ENCODE measurements at regions not wholly inside any gene's neighbourhood (a gene's known extent, or its start where the extent isn't known, plus 50 kb on each side); places are given as distances from the start of the nearest gene placed in this dataset.
"Not testable (repeated sequence)": the region's sequence is repeated elsewhere in the genome, so short reads cannot be mapped to it uniquely, and the experiment has no call there.

- H3K4me3 ChIP-seq (ENCODE audit: low read length): no peak overlapping the region
- no peaks in the 10 kb centered on the region for H3K36me3 ChIP-seq (ENCODE audit: control insufficient read depth, insufficient read depth, low read length)
- no peak overlapping the region for H3K9ac ChIP-seq (ENCODE audit: low read length)
- H3K27me3 ChIP-seq (ENCODE audit: control insufficient read depth, insufficient read depth, low read length): no peaks in the 10 kb centered on the region
- no peaks in the 10 kb centered on the region for H3K4me1 ChIP-seq (ENCODE audit: control insufficient read depth, insufficient read depth, low read length)
- H3K27ac ChIP-seq (ENCODE audit: low read depth, low read length): no peak overlapping the region
These were observed 89.9 kb upstream of the SLC1A4 start for GRCh38 chr2:64899081-64899865.

GRCh38 chr2:64899876-64900275 is 89.3 kb upstream of the SLC1A4 start:
- not testable (repeated sequence) for H3K4me3 ChIP-seq (ENCODE audit: low read length); H3K4me1 ChIP-seq (ENCODE audit: control insufficient read depth, insufficient read depth, low read length); H3K36me3 ChIP-seq (ENCODE audit: control insufficient read depth, insufficient read depth, low read length); H3K27ac ChIP-seq (ENCODE audit: low read depth, low read length); H3K9ac ChIP-seq (ENCODE audit: low read length); H3K27me3 ChIP-seq (ENCODE audit: control insufficient read depth, insufficient read depth, low read length)

DNA sequence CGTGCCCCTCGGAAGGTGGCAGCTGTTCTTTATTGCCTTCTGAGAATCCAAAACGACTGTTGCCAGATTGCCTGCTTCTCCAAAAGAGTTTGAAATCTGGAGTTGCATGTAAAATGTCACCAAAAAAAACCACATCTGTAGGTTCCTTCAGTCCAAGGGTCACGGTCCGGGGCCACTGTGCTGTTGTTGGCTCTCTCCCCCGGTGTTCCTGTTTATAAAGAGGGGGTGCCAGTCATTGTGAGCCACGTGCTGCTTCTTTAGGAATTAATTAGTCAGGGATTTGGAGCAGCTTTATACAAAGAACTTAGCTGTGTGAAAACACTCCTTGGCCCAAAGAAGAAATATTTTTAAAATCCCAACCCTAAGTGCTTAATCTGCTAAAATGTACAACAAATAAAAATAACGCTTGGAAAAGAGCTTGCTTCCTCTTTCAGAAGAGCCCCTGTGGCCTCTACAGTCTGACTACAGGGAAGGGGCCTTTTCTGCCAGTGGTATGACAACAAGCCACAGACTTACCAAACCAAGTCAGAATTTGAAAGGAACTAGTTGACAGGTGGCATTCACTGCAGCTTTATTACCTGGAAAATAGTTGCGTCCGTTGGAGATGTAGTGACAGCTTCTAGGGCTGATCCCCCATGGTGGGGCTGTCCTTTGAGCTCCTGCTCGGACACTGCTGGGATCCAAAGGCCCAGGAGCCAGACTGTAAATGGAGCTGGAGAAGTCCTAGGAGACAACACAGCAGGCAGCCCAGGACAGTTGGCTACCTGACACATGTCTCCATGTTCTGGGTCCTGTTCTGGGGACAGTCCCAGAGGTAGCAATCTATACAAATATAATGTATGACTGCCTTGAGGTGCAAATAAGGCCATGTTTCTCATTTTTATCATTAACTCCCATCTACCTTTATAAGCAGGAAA is 84.5 kb upstream of the SLC1A4 start:
- no peaks in the 10 kb centered on the region for H3K36me3 ChIP-seq (ENCODE audit: control insufficient read depth, insufficient read depth, low read length)
- no peaks in the 10 kb centered on the region for H3K27me3 ChIP-seq (ENCODE audit: control insufficient read depth, insufficient read depth, low read length)
- no peaks in the 10 kb centered on the region for H3K4me1 ChIP-seq (ENCODE audit: control insufficient read depth, insufficient read depth, low read length)
- no peak overlapping the region for H3K4me3 ChIP-seq (ENCODE audit: low read length)
- no peak overlapping the region for H3K27ac ChIP-seq (ENCODE audit: low read depth, low read length)
- no peak overlapping the region for H3K9ac ChIP-seq (ENCODE audit: low read length)

GRCh38 chr2:64905338-64906024 is 83.7 kb upstream of the SLC1A4 start:
- Histone ChIP-seq H3K27me3 (ENCODE audit: control insufficient read depth, insufficient read depth, low read length) (no peaks in the 10 kb centered on the region), H3K9ac (ENCODE audit: low read length) (no peak overlapping the region), H3K27ac (ENCODE audit: low read depth, low read length) (no peak overlapping the region), H3K4me3 (ENCODE audit: low read length) (no peak overlapping the region), H3K36me3 (ENCODE audit: control insufficient read depth, insufficient read depth, low read length) (no peaks in the 10 kb centered on the region), H3K4me1 (ENCODE audit: control insufficient read depth, insufficient read depth, low read length) (no peaks in the 10 kb centered on the region)

- no peak overlapping the region for H3K9ac ChIP-seq (ENCODE audit: low read length)
- H3K4me1 ChIP-seq (ENCODE audit: control insufficient read depth, insufficient read depth, low read length): no peaks in the 10 kb centered on the region
- no peak overlapping the region for H3K4me3 ChIP-seq (ENCODE audit: low read length)
- H3K36me3 ChIP-seq (ENCODE audit: control insufficient read depth, insufficient read depth, low read length): no peaks in the 10 kb centered on the region
- H3K27ac ChIP-seq (ENCODE audit: low read depth, low read length): no peak overlapping the region
- no peaks in the 10 kb centered on the region for H3K27me3 ChIP-seq (ENCODE audit: control insufficient read depth, insufficient read depth, low read length)
These were observed 82.2 kb upstream of the SLC1A4 start for GRCh38 chr2:64906853-64907536.

DNA sequence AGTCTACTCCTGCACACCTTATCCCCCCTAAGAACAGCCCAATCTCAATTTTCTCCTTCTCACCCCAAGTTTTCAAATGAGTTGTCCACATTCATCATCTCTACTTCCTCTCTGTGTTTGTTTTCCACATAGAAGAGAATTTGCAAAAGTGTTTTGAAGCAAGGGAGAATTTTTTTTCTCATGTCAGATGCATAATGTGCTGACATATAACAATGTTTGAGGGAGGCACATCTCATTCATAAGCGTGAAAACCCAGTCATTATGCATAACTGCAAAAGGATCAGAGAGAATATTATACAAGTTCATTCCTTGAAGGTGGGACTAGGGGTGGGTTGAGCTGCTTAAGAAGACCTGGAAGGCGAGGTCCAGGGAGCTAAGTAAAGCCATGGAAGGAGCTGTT is 80.8 kb upstream of the SLC1A4 start:
- H3K9ac ChIP-seq (ENCODE audit: low read length): no peak overlapping the region
- no peaks in the 10 kb centered on the region for H3K27me3 ChIP-seq (ENCODE audit: control insufficient read depth, insufficient read depth, low read length)
- no peaks in the 10 kb centered on the region for H3K36me3 ChIP-seq (ENCODE audit: control insufficient read depth, insufficient read depth, low read length)
- H3K4me1 ChIP-seq (ENCODE audit: control insufficient read depth, insufficient read depth, low read length): no peaks in the 10 kb centered on the region
- H3K4me3 ChIP-seq (ENCODE audit: low read length): no peak overlapping the region
- H3K27ac ChIP-seq (ENCODE audit: low read depth, low read length): no peak overlapping the region

DNA sequence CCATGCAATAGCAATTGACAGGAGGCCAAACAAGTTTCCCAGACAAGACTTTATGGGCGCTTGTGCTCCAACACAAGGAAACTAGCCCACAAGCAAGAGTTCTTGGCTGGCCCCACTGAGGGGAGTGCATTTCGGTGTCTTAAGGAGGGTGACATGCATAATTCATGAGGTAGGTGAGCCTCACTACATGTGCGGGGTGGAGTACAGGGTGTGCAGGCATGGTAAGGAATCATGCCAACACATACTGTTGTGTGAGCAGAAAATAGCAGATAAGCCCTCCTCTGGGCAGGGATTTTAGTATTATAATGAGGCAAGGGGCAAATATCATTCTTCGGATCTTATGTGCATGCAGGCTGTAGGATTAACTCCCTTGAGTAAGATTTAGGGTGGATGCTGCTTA is 78.7 kb upstream of the SLC1A4 start:
- no peak overlapping the region for H3K9ac ChIP-seq (ENCODE audit: low read length)
- no peak overlapping the region for H3K4me3 ChIP-seq (ENCODE audit: low read length)
- no peaks in the 10 kb centered on the region for H3K36me3 ChIP-seq (ENCODE audit: control insufficient read depth, insufficient read depth, low read length)
- H3K4me1 ChIP-seq (ENCODE audit: control insufficient read depth, insufficient read depth, low read length): no peaks in the 10 kb centered on the region
- no peaks in the 10 kb centered on the region for H3K27me3 ChIP-seq (ENCODE audit: control insufficient read depth, insufficient read depth, low read length)
- H3K27ac ChIP-seq (ENCODE audit: low read depth, low read length): no peak overlapping the region

DNA sequence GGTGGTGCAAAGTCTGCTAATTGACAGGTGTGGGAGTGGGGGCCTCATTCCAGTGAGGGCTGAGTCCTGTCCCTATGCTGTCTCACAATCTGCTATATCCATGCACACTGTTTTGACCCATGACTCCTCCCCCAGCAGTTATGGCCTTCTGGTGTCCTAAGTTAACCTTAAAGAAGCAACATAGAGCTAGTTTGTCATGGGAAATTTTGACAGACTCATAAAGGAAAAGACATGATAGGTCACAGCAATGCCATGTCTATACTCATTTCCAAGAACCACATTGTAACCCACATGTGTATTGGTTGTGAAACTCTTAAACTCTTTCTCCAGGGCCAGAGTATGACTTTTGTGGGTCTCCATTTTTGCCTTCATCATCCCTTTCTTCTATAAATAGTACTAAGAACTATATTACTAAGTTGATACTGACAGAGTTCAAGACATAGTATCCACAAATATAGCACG is 78.2 kb upstream of the SLC1A4 start:
- H3K9ac ChIP-seq (ENCODE audit: low read length): no peak overlapping the region
- no peaks in the 10 kb centered on the region for H3K36me3 ChIP-seq (ENCODE audit: control insufficient read depth, insufficient read depth, low read length)
- H3K4me3 ChIP-seq (ENCODE audit: low read length): no peak overlapping the region
- H3K4me1 ChIP-seq (ENCODE audit: control insufficient read depth, insufficient read depth, low read length): no peaks in the 10 kb centered on the region
- no peak overlapping the region for H3K27ac ChIP-seq (ENCODE audit: low read depth, low read length)
- H3K27me3 ChIP-seq (ENCODE audit: control insufficient read depth, insufficient read depth, low read length): no peaks in the 10 kb centered on the region

DNA sequence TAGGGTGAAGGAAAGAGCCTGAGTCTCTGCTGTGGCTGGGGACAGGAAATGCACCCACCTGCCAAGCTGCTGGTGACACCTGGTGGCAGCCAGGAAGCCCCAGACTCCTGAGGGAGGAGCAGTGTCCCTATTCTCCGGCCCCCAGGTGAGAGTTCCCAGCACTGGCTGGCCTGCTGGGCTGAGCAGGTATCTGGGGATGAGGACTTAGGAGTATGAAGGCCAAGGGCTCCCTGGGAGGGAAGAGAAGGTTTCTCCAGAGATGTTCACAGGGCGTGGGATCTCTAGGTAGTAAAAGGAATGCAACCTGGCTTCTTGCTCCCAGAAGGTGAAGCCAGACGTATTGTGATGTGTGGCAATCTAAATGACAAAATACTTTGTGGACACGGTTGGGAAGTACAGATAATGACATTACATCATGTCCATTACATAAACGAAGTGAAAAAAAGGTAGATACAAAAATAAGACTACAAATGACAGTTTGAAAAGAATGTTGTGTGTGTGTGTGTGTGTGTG is 75.8 kb upstream of the SLC1A4 start:
- Histone ChIP-seq H3K36me3 (ENCODE audit: control insufficient read depth, insufficient read depth, low read length) (no peaks in the 10 kb centered on the region), H3K9ac (ENCODE audit: low read length) (no peak overlapping the region), H3K27me3 (ENCODE audit: control insufficient read depth, insufficient read depth, low read length) (no peaks in the 10 kb centered on the region), H3K4me3 (ENCODE audit: low read length) (no peak overlapping the region), H3K4me1 (ENCODE audit: control insufficient read depth, insufficient read depth, low read length) (no peaks in the 10 kb centered on the region), H3K27ac (ENCODE audit: low read depth, low read length) (no peak overlapping the region)

DNA sequence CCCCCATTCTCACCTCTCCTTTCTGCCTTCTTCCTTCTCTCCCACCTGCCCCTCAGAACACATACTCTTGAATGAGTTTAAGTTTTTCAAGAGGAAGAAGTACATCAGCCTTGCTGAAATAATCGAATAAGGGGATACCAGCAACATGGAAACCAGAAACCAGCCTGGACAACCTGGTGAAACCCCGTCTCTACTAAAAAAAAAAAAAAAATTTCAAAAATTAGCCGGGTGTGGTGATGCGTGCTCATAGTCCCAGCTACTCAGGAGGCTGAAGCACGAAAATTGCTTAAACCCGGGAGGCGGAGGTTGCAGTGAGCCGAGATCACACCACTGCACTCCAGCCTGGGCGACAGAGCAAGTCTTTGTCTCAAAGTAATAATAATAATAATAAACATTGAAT is 75.0 kb upstream of the SLC1A4 start:
- H3K4me3 ChIP-seq (ENCODE audit: low read length): no peak overlapping the region
- H3K27ac ChIP-seq (ENCODE audit: low read depth, low read length): no peak overlapping the region
- H3K9ac ChIP-seq (ENCODE audit: low read length): no peak overlapping the region
- no peaks in the 10 kb centered on the region for H3K27me3 ChIP-seq (ENCODE audit: control insufficient read depth, insufficient read depth, low read length)
- H3K4me1 ChIP-seq (ENCODE audit: control insufficient read depth, insufficient read depth, low read length): no peaks in the 10 kb centered on the region
- no peaks in the 10 kb centered on the region for H3K36me3 ChIP-seq (ENCODE audit: control insufficient read depth, insufficient read depth, low read length)

- H3K36me3 ChIP-seq (ENCODE audit: control insufficient read depth, insufficient read depth, low read length): no peaks in the 10 kb centered on the region
- H3K4me1 ChIP-seq (ENCODE audit: control insufficient read depth, insufficient read depth, low read length): no peaks in the 10 kb centered on the region
- no peak overlapping the region for H3K27ac ChIP-seq (ENCODE audit: low read depth, low read length)
- H3K27me3 ChIP-seq (ENCODE audit: control insufficient read depth, insufficient read depth, low read length): no peaks in the 10 kb centered on the region
- no peak overlapping the region for H3K4me3 ChIP-seq (ENCODE audit: low read length)
- H3K9ac ChIP-seq (ENCODE audit: low read length): no peak overlapping the region
These were observed 74.3 kb upstream of the SLC1A4 start for GRCh38 chr2:64914735-64915509.

Measured in rectal smooth muscle tissue (tissue), 1 donor.